GM19351 (cell line): ENCODE measurements at regions not wholly inside any gene's neighbourhood (a gene's known extent, or its start where the extent isn't known, plus 50 kb on each side); places are given as distances from the start of the nearest gene placed in this dataset.

ENCODE experiments used
- ATAC-seq: cut with Tn5 transposase; IDR thresholded peaks from one replicate; pipeline ENCODE4 v1.9.1; 2021; ENCODE audit warnings: mild to moderate bottlenecking, moderate library complexity; ENCODE audit not compliant: unreplicated experiment

GRCh38 chr2:147657086-147658000 lies 187.5 kb upstream of the ACVR2A start:
- ATAC-seq: no peak

GRCh38 chr2:147649998-147650397 lies 194.8 kb upstream of the ACVR2A start:
- ATAC-seq: no peak

GRCh38 chr2:147649286-147649685 lies 195.5 kb upstream of the ACVR2A start:
- no peak for ATAC-seq

GRCh38 chr2:147648471-147648870 lies 196.4 kb upstream of the ACVR2A start:
- no peak for ATAC-seq

GRCh38 chr2:147647816-147648215 lies 197.0 kb upstream of the ACVR2A start:
- ATAC-seq: no peak

- no peak for ATAC-seq
Observed at GRCh38 chr2:147646818-147647468, 197.9 kb upstream of the ACVR2A start.

GRCh38 chr2:147644491-147644890 lies 200.3 kb upstream of the ACVR2A start:
- ATAC-seq: no peak

GRCh38 chr2:147642765-147643164 lies 202.1 kb upstream of the ACVR2A start:
- ATAC-seq: no peak

- ATAC-seq: no peak
Observed at GRCh38 chr2:147641651-147642050, 203.2 kb upstream of the ACVR2A start.

- ATAC-seq: peak; percentile 78
Observed at GRCh38 chr2:147639891-147640290, 204.9 kb upstream of the ACVR2A start.

- no peak for ATAC-seq
Observed at GRCh38 chr2:147639386-147639785, 205.4 kb upstream of the ACVR2A start.

- no peak for ATAC-seq
Observed at GRCh38 chr2:147636886-147637285, 207.9 kb upstream of the ACVR2A start.

- no peak for ATAC-seq
Observed at GRCh38 chr2:147636238-147636882, 208.5 kb upstream of the ACVR2A start.

GRCh38 chr2:147634826-147635225 lies 210.0 kb upstream of the ACVR2A start:
- ATAC-seq: no peak

GRCh38 chr2:147632198-147632597 lies 212.6 kb upstream of the ACVR2A start:
- no peak for ATAC-seq

- no peak for ATAC-seq
Observed at GRCh38 chr2:147631294-147631693, 213.5 kb upstream of the ACVR2A start.

GRCh38 chr2:147630585-147630984 lies 214.2 kb upstream of the ACVR2A start:
- ATAC-seq: no peak

GRCh38 chr2:147628971-147629421 lies 215.8 kb upstream of the ACVR2A start:
- ATAC-seq: peak; percentile 60

GRCh38 chr2:147623328-147623727 lies 221.5 kb upstream of the ACVR2A start:
- ATAC-seq: peak; percentile 95

GRCh38 chr2:147621656-147622197 lies 223.1 kb upstream of the ACVR2A start:
- ATAC-seq: no peak

GRCh38 chr2:147619808-147620207 lies 225.0 kb upstream of the ACVR2A start:
- no peak for ATAC-seq
